ENCODE measurements at regions not wholly inside any gene's neighbourhood (a gene's known extent, or its start where the extent isn't known, plus 50 kb on each side); places are given as distances from the start of the nearest gene placed in this dataset.

- Histone ChIP-seq H3K4me1 (ENCODE audit: insufficient read depth, low read length, severe bottlenecking) (no peaks in the 10 kb centered on the region), H3K9me3 (ENCODE audit: low read length) (no peaks in the 10 kb centered on the region), H3K4me3 (ENCODE audit: low read depth, low read length, poor library complexity, severe bottlenecking) (no peak overlapping the region), H3K9ac (ENCODE audit: low read length) (no peak overlapping the region), H3K9me2 (ENCODE audit: low read depth, low read length) (no peaks in the 10 kb centered on the region), H3F3A (ENCODE audit: insufficient read depth, low read length) (no peaks in the 10 kb centered on the region), H3K36me3 (ENCODE audit: insufficient read depth, low read length) (no peaks in the 10 kb centered on the region), H3K27ac (ENCODE audit: low read depth, low read length, poor library complexity, severe bottlenecking) (no peak overlapping the region), H3K27me3 (ENCODE audit: insufficient read depth, low read length) (no peaks in the 10 kb centered on the region), H3K4me2 (ENCODE audit: low read length) (no peak overlapping the region), H2AFZ (ENCODE audit: low read length) (no peak overlapping the region), H4K20me1 (ENCODE audit: insufficient read depth, low read length) (no peaks in the 10 kb centered on the region), H3K79me2 (ENCODE audit: insufficient read depth, low read length) (no peaks in the 10 kb centered on the region)
- TF ChIP-seq CTCF (IDR thresholded peaks at IDR 0.05; ENCODE audit: low read length), result no peak
- no peak for TF ChIP-seq EZH2 (IDR thresholded peaks at IDR 0.05; ENCODE audit: borderline replicate concordance, low read length)
These were observed 151.6 kb upstream of the TAPT1 start for GRCh38 chr4:16377887-16378286.

- Histone ChIP-seq H3K4me2 (ENCODE audit: low read length) (no peak overlapping the region), H3K4me3 (ENCODE audit: low read depth, low read length, poor library complexity, severe bottlenecking) (no peak overlapping the region), H3K79me2 (ENCODE audit: insufficient read depth, low read length) (no peaks in the 10 kb centered on the region), H3K27ac (ENCODE audit: low read depth, low read length, poor library complexity, severe bottlenecking) (no peak overlapping the region), H3F3A (ENCODE audit: insufficient read depth, low read length) (no peaks in the 10 kb centered on the region), H3K9ac (ENCODE audit: low read length) (no peak overlapping the region), H3K36me3 (ENCODE audit: insufficient read depth, low read length) (no peaks in the 10 kb centered on the region), H3K4me1 (ENCODE audit: insufficient read depth, low read length, severe bottlenecking) (no peaks in the 10 kb centered on the region), H3K9me3 (ENCODE audit: low read length) (no peaks in the 10 kb centered on the region), H4K20me1 (ENCODE audit: insufficient read depth, low read length) (no peaks in the 10 kb centered on the region), H3K27me3 (ENCODE audit: insufficient read depth, low read length) (no peaks in the 10 kb centered on the region), H2AFZ (ENCODE audit: low read length) (no peak overlapping the region), H3K9me2 (ENCODE audit: low read depth, low read length) (no peaks in the 10 kb centered on the region)
- TF ChIP-seq EZH2 (IDR thresholded peaks at IDR 0.05; ENCODE audit: borderline replicate concordance, low read length) (no peak), CTCF (IDR thresholded peaks at IDR 0.05; ENCODE audit: low read length) (no peak)
These were observed 138.8 kb upstream of the TAPT1 start for GRCh38 chr4:16365036-16365569.

GRCh38 chr4:16360694-16361262, 134.5 kb upstream of the TAPT1 start:
- Histone ChIP-seq H3K4me3 (ENCODE audit: low read depth, low read length, poor library complexity, severe bottlenecking) (no peak overlapping the region), H3K79me2 (ENCODE audit: insufficient read depth, low read length) (no peaks in the 10 kb centered on the region), H3F3A (ENCODE audit: insufficient read depth, low read length) (no peaks in the 10 kb centered on the region), H3K27ac (ENCODE audit: low read depth, low read length, poor library complexity, severe bottlenecking) (no peak overlapping the region), H4K20me1 (ENCODE audit: insufficient read depth, low read length) (no peaks in the 10 kb centered on the region), H3K27me3 (ENCODE audit: insufficient read depth, low read length) (no peaks in the 10 kb centered on the region), H3K9me2 (ENCODE audit: low read depth, low read length) (no peaks in the 10 kb centered on the region), H3K9ac (ENCODE audit: low read length) (no peak overlapping the region), H3K36me3 (ENCODE audit: insufficient read depth, low read length) (no peaks in the 10 kb centered on the region), H3K9me3 (ENCODE audit: low read length) (no peaks in the 10 kb centered on the region), H2AFZ (ENCODE audit: low read length) (no peak overlapping the region), H3K4me2 (ENCODE audit: low read length) (no peak overlapping the region), H3K4me1 (ENCODE audit: insufficient read depth, low read length, severe bottlenecking) (no peaks in the 10 kb centered on the region)
- no peak for TF ChIP-seq EZH2 (IDR thresholded peaks at IDR 0.05; ENCODE audit: borderline replicate concordance, low read length)
- no peak for TF ChIP-seq CTCF (IDR thresholded peaks at IDR 0.05; ENCODE audit: low read length)
